GM12873 (cell line): ENCODE measurements at regions not wholly inside any gene's neighbourhood (a gene's known extent, or its start where the extent isn't known, plus 50 kb on each side); places are given as distances from the start of the nearest gene placed in this dataset.

Source experiments
- CTCF ChIP-seq: IDR thresholded peaks from 2 replicates; pipeline ENCODE4 v1.5.1; 2012; ENCODE audit warnings: low read depth, mild to moderate bottlenecking, moderate library complexity, low read length, control low read depth; ENCODE audit not compliant: insufficient read depth; ENCODE audit errors: missing control alignments

GRCh38 chr6:98641949-98642719, 192.2 kb upstream of the POU3F2 start:
- TF ChIP-seq CTCF: no peak

- no peak for TF ChIP-seq CTCF
These were observed 190.3 kb upstream of the POU3F2 start for GRCh38 chr6:98644063-98644462.

GRCh38 chr6:98648211-98648914, 186.0 kb upstream of the POU3F2 start:
- TF ChIP-seq CTCF: no peak

- TF ChIP-seq CTCF: no peak
These were observed 183.4 kb upstream of the POU3F2 start for GRCh38 chr6:98650941-98651340.

- TF ChIP-seq CTCF: no peak
These were observed 181.2 kb upstream of the POU3F2 start for GRCh38 chr6:98653179-98653578.

- no peak for TF ChIP-seq CTCF
These were observed 176.6 kb upstream of the POU3F2 start for GRCh38 chr6:98657764-98658163.

GRCh38 chr6:98669371-98669770, 165.0 kb upstream of the POU3F2 start:
- no peak for TF ChIP-seq CTCF
